ENCODE measurements at regions not wholly inside any gene's neighbourhood (a gene's known extent, or its start where the extent isn't known, plus 50 kb on each side); places are given as distances from the start of the nearest gene placed in this dataset.

GRCh38 chr13:70330697-70331361 lies 222.6 kb upstream of the KLHL1 start:
- DNase-seq (ENCODE audit: low read depth), result no peak
- TF ChIP-seq MAX (IDR thresholded peaks at IDR 0.05; ENCODE audit: low read depth, low read length), result no peak
- no peak for TF ChIP-seq MYC (IDR thresholded peaks at IDR 0.05; ENCODE audit: low read depth, low read length)
- TF ChIP-seq POLR2A (IDR thresholded peaks at IDR 0.05; ENCODE audit: extremely low read depth, insufficient read length), result no peak
- H3K4me3 ChIP-seq (ENCODE audit: low read depth, low read length), result no peak overlapping the region

GRCh38 chr13:70324519-70324918 lies 216.3 kb upstream of the KLHL1 start:
- H3K4me3 ChIP-seq (ENCODE audit: low read depth, low read length), result no peak overlapping the region
- TF ChIP-seq CTCF (IDR thresholded peaks at IDR 0.05; ENCODE audit: low read depth, low read length) (no peak), POLR2A (IDR thresholded peaks at IDR 0.05; ENCODE audit: extremely low read depth, insufficient read length) (no peak), MYC (IDR thresholded peaks at IDR 0.05; ENCODE audit: low read depth, low read length) (no peak), MAX (IDR thresholded peaks at IDR 0.05; ENCODE audit: low read depth, low read length) (no peak)
- DNase-seq (ENCODE audit: low read depth), result no peak

- no peak for TF ChIP-seq MYC (IDR thresholded peaks at IDR 0.05; ENCODE audit: low read depth, low read length)
- TF ChIP-seq CTCF (IDR thresholded peaks at IDR 0.05; ENCODE audit: low read depth, low read length), result no peak
- no peak for TF ChIP-seq MAX (IDR thresholded peaks at IDR 0.05; ENCODE audit: low read depth, low read length)
- no peak for TF ChIP-seq POLR2A (IDR thresholded peaks at IDR 0.05; ENCODE audit: extremely low read depth, insufficient read length)
- H3K4me3 ChIP-seq (ENCODE audit: low read depth, low read length), result no peak overlapping the region
- no peak for DNase-seq (ENCODE audit: low read depth)
These were observed 202.9 kb upstream of the KLHL1 start for GRCh38 chr13:70311191-70311590.

- TF ChIP-seq CTCF (IDR thresholded peaks at IDR 0.05; ENCODE audit: low read depth, low read length), result peak; percentile 34
- TF ChIP-seq MAX (IDR thresholded peaks at IDR 0.05; ENCODE audit: low read depth, low read length), result no peak
- H3K4me3 ChIP-seq (ENCODE audit: low read depth, low read length), result no peak overlapping the region
- DNase-seq (ENCODE audit: low read depth), result peak; percentile 53
These were observed 202.3 kb upstream of the KLHL1 start for GRCh38 chr13:70310396-70311119.

GRCh38 chr13:70297189-70297616 lies 189.0 kb upstream of the KLHL1 start:
- TF ChIP-seq MAX (IDR thresholded peaks at IDR 0.05; ENCODE audit: low read depth, low read length) (no peak), POLR2A (IDR thresholded peaks at IDR 0.05; ENCODE audit: extremely low read depth, insufficient read length) (no peak), MYC (IDR thresholded peaks at IDR 0.05; ENCODE audit: low read depth, low read length) (no peak), CTCF (IDR thresholded peaks at IDR 0.05; ENCODE audit: low read depth, low read length) (no peak)
- DNase-seq (ENCODE audit: low read depth), result no peak

GRCh38 chr13:70284371-70284770 lies 176.1 kb upstream of the KLHL1 start:
- no peak for DNase-seq (ENCODE audit: low read depth)
- no peak for TF ChIP-seq MYC (IDR thresholded peaks at IDR 0.05; ENCODE audit: low read depth, low read length)
- no peak for TF ChIP-seq CTCF (IDR thresholded peaks at IDR 0.05; ENCODE audit: low read depth, low read length)
- no peak for TF ChIP-seq POLR2A (IDR thresholded peaks at IDR 0.05; ENCODE audit: extremely low read depth, insufficient read length)
- TF ChIP-seq MAX (IDR thresholded peaks at IDR 0.05; ENCODE audit: low read depth, low read length), result no peak
- no peak overlapping the region for H3K4me3 ChIP-seq (ENCODE audit: low read depth, low read length)

More at GRCh38 chr13:70297189-70297616, 189.0 kb upstream of the KLHL1 start:
- H3K4me3 ChIP-seq (ENCODE audit: low read depth, low read length), result no peak overlapping the region

Measured in NB4 (cell line).